GM12878 (cell line): ENCODE measurements at regions not wholly inside any gene's neighbourhood (a gene's known extent, or its start where the extent isn't known, plus 50 kb on each side); places are given as distances from the start of the nearest gene placed in this dataset.

Experiments
- CTCF ChIP-seq, 3 experiments: IDR thresholded peaks in 2 of 3; conservative IDR thresholded peaks in 1 of 3; 2 replicates each; pipeline ENCODE4 v1.5.1; 2011; ENCODE audit warnings: low read depth in 3 of 3, low read length in 3 of 3, mild to moderate bottlenecking in 3 of 3, control low read depth in 2 of 3, moderate library complexity in 2 of 3, inconsistent platforms in 1 of 3, mixed read lengths in 1 of 3; ENCODE audit not compliant: control insufficient read depth in 2 of 3, insufficient read depth in 1 of 3; ENCODE audit errors: extremely low read depth in 1 of 3
- ELK1 ChIP-seq: IDR thresholded peaks from 2 replicates; pipeline ENCODE4 v1.6.1; 2012; ENCODE audit warnings: low read depth, low read length, improper control_type of control experiment
- EZH2 ChIP-seq: IDR thresholded peaks from 2 replicates; pipeline ENCODE4 v1.6.1; 2012; ENCODE audit warnings: low read depth, mild to moderate bottlenecking, control low read depth, inconsistent platforms, low read length, borderline replicate concordance; ENCODE audit not compliant: control insufficient read depth
- FOXM1 ChIP-seq: IDR thresholded peaks from 2 replicates; pipeline ENCODE4 v1.6.1; 2012; ENCODE audit warnings: low read depth, mild to moderate bottlenecking, inconsistent platforms, low read length, moderate library complexity
- POLR2A ChIP-seq: IDR thresholded peaks from 2 replicates; pipeline ENCODE4 v1.6.1; 2011; ENCODE audit warnings: low read depth, mild to moderate bottlenecking, low read length
- RCOR1 ChIP-seq: conservative IDR thresholded peaks from 2 replicates; pipeline ENCODE4 v1.6.1; 2012; ENCODE audit warnings: low read depth, low read length, improper control_type of control experiment
- TARDBP ChIP-seq: IDR thresholded peaks from 2 replicates; pipeline ENCODE4 v1.6.1; 2016; ENCODE audit warnings: borderline replicate concordance

GRCh38 chr6:40077315-40077714 lies 143.1 kb upstream of the MOCS1 start:
- TF ChIP-seq FOXM1 = no peak
- TF ChIP-seq CTCF (IDR thresholded peaks at IDR 0.05 in 2 of 3, conservative IDR thresholded peaks at IDR 0.05 in 1 of 3; ENCODE audit: control insufficient read depth in 2 of 3, extremely low read depth in 1 of 3, insufficient read depth in 1 of 3, low read depth in 3 of 3, low read length in 3 of 3) = no peak
- TF ChIP-seq ELK1 = no peak
- TF ChIP-seq POLR2A = no peak
- TF ChIP-seq TARDBP = no peak
- no peak for TF ChIP-seq RCOR1
- no peak for TF ChIP-seq EZH2
